ENCODE measurements at regions not wholly inside any gene's neighbourhood (a gene's known extent, or its start where the extent isn't known, plus 50 kb on each side); places are given as distances from the start of the nearest gene placed in this dataset.

- no peak for DNase-seq
Measured at GRCh38 chr11:96620464-96621044, 230.7 kb downstream of the JRKL start.

GRCh38 chr11:96621161-96621560 lies 231.3 kb downstream of the JRKL start:
- DNase-seq: no peak

- DNase-seq: no peak
Measured at GRCh38 chr11:96622026-96622634, 232.3 kb downstream of the JRKL start.

- no peak for DNase-seq
Measured at GRCh38 chr11:96624126-96624525, 234.3 kb downstream of the JRKL start.

GRCh38 chr11:96627376-96627775 lies 237.6 kb downstream of the JRKL start:
- DNase-seq: no peak

GRCh38 chr11:96635655-96636054 lies 245.8 kb downstream of the JRKL start:
- no peak for DNase-seq

- DNase-seq: no peak
Measured at GRCh38 chr11:96641261-96641660, 251.4 kb downstream of the JRKL start.

- no peak for DNase-seq
Measured at GRCh38 chr11:96642583-96642982, 252.8 kb downstream of the JRKL start.

GRCh38 chr11:96643173-96643572 lies 253.4 kb downstream of the JRKL start:
- DNase-seq: no peak

GRCh38 chr11:96647621-96648020 lies 257.8 kb downstream of the JRKL start:
- no peak for DNase-seq

- no peak for DNase-seq
Measured at GRCh38 chr11:96648991-96649390, 259.2 kb downstream of the JRKL start.

GRCh38 chr11:96652516-96652915 lies 262.7 kb downstream of the JRKL start:
- no peak for DNase-seq

GRCh38 chr11:96655474-96655873 lies 265.7 kb downstream of the JRKL start:
- DNase-seq: no peak

- no peak for DNase-seq
Measured at GRCh38 chr11:96658436-96658835, 268.6 kb downstream of the JRKL start.

- DNase-seq: no peak
Measured at GRCh38 chr11:96664110-96664509, 274.3 kb downstream of the JRKL start.

- no peak for DNase-seq
Measured at GRCh38 chr11:96680211-96681018, 290.6 kb downstream of the JRKL start.

- DNase-seq: no peak
Measured at GRCh38 chr11:96681019-96681716, 291.4 kb downstream of the JRKL start.

GRCh38 chr11:96694338-96694737 lies 304.5 kb downstream of the JRKL start:
- no peak for DNase-seq

GRCh38 chr11:96696731-96697130 lies 306.9 kb downstream of the JRKL start:
- no peak for DNase-seq

- DNase-seq: no peak
Measured at GRCh38 chr11:96697466-96697865, 307.7 kb downstream of the JRKL start.

- DNase-seq: no peak
Measured at GRCh38 chr11:96704847-96705246, 315.0 kb downstream of the JRKL start.

GRCh38 chr11:96706761-96707160 lies 316.9 kb downstream of the JRKL start:
- DNase-seq: no peak

- no peak for DNase-seq
Measured at GRCh38 chr11:96707273-96707672, 317.5 kb downstream of the JRKL start.

Measured in right forelimb (tissue), 1 donor.